Urothelium cell line (cell line): ENCODE measurements at regions not wholly inside any gene's neighbourhood (a gene's known extent, or its start where the extent isn't known, plus 50 kb on each side); places are given as distances from the start of the nearest gene placed in this dataset.

Experiments
- DNase-seq: peaks from one replicate; pipeline ENCODE4 v3.0.0; 2011; ENCODE audit warnings: low spot score, mixed read lengths
- FAIRE-seq: peaks from 2 replicates; lab custom pipeline; 2011; peaks lifted over from hg19 to GRCh38; lab: Jason Lieb, UNC

DNA sequence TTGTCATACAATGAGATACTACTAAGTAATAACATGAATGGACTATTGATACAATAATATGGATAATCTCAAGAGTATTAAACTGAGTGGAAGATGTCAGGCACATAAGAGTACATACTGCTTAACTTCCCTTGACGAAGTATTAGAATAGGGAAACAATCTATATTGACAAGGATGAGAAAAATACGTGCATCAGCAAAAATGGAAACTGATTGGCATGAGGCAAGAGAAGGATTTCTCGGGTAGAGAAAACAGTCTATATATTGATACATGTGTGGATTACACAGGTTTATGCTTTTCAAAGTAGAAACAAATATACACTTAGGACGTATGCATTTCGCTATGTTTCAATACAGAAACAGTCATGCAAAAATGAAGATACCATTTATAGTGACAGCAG lies 57.4 kb downstream of the PRR20E start:
- DNase-seq = no peak
- FAIRE-seq = no peak

- DNase-seq (no peak), FAIRE-seq (no peak)
Observed at GRCh38 chr13:57250472-57250871, 83.5 kb downstream of the PRR20E start.

DNA sequence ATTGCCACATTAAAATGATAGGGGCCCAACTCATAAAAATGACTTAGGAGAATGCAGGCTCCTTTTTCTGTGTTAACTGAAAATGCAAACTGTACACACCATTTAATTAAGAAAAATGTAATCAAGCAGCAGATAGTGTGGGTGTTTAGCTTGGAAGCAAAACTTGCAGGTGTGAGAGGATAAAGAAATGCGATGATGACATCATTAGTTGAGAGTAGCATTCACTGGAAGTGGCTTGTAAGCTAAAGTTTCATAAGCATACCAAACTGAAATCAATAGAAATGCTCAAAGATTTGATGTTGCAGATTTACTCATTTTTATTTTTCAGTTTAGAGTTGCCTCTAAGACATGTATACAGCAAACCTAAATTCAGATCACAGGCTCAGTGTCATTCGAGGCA lies 86.6 kb downstream of the PRR20E start:
- FAIRE-seq = no peak
- DNase-seq = no peak

DNA sequence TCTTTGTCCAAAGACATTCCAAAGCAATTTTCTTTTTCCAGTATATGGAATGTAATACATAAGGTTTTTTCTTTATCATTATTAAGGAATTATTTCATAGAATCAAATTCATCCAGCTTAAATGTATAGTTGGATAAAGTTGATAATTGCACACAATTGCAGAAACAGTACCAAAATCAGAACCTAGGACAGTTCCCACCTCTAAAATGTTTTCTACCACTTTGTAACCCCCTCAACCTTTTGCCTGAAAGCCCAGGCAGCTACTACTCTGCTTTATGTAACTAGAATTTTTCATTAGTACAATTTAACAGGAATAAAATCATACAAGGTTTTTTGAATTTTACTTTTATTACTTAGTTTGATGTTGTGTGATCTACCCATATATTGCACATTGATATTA lies 98.0 kb downstream of the PRR20E start:
- FAIRE-seq = no peak
- no peak for DNase-seq

- DNase-seq (no peak), FAIRE-seq (no peak)
Observed at GRCh38 chr13:57270493-57270892, 103.5 kb downstream of the PRR20E start.

DNA sequence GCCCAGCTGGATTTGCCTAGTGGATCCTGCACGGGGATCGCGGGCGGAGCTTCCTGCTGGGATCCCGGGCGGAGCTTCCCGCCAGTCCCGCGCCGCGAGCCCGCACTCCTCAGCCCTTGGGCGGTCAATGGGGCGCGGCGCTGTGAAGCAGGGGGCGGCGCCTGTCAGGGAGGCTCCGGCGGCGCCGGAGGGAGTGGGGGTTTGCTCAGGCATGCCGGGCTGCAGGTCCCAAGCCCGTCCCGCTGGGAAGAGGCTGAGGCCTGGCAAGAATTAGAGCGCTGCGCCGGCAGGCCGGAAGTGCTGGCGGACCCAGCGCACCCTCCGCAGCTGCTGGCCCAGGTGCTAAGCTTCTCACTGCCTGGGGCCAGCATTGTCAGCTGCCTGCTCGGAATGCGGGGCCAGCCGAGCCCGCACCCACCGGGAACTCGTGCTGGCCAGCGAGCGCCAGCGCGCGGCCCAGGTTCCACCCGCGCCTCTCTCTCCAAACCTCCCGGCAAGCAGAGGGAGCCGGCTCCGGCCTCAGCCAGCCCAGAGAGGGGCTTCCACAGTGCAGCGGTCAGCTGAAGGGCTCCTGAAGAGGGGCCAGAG lies 119.6 kb downstream of the PRR20E start:
- DNase-seq = peak; percentile 59
- no peak for FAIRE-seq

- DNase-seq = no peak
- FAIRE-seq = no peak
Observed at GRCh38 chr13:57302604-57303003, 135.6 kb downstream of the PRR20E start.

- FAIRE-seq (no peak), DNase-seq (no peak)
Observed at GRCh38 chr13:57311009-57311586, 144.1 kb downstream of the PRR20E start.

DNA sequence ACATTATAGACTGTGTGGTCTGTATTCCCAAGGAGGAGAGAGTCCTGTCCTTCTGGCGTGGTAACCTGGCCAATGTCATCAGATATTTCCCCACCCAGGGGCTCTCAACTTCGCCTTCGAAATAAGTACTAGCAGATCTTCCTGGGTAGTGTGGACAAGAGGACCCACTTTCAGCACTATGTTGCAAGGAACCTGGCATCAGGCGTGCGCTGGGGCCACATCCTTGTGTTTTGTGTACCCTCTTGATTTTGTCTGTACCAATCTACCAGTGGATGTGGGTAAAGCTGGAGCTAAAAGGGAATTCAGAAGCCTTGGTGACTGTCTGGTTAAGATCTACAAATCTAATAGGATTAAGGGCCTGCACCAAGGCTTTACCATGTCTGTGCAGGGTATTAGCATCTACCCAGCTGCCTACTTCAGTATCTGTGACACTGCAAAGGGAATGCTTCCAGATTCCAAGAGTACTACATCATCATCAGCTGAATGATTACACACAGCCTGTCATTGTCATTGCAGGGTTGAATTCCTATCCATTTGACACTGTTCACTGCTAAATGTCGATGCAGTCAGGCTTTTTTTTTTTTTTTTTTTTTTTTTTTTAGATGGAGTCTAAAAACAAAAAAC lies 148.0 kb downstream of the PRR20E start:
- FAIRE-seq = no peak
- DNase-seq = peak; percentile 21

- FAIRE-seq (no peak), DNase-seq (no peak)
Observed at GRCh38 chr13:57326532-57326931, 159.5 kb downstream of the PRR20E start.

- FAIRE-seq (no peak), DNase-seq (no peak)
Observed at GRCh38 chr13:57340878-57341277, 173.9 kb downstream of the PRR20E start.

GRCh38 chr13:57345526-57345925 lies 178.5 kb downstream of the PRR20E start:
- no peak for DNase-seq
- no peak for FAIRE-seq

DNA sequence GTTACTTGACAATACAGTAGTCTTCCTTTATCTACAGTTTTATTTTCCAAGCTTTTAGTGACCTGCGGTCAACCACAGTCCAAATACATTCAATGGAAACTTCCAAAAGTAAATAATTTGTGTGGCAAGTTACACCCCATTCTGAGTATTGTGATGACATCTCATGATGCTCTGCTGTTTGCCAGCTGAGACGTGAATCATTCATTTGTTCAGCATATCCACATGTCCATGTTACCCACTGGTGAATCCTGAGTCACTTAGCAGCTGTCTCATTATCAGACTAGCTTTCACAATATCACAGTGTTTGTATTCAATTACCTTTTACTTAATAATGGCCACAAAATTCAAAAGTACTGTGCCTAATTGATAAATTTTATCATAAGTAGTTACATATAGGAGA lies 179.8 kb downstream of the PRR20E start:
- FAIRE-seq = no peak

DNA sequence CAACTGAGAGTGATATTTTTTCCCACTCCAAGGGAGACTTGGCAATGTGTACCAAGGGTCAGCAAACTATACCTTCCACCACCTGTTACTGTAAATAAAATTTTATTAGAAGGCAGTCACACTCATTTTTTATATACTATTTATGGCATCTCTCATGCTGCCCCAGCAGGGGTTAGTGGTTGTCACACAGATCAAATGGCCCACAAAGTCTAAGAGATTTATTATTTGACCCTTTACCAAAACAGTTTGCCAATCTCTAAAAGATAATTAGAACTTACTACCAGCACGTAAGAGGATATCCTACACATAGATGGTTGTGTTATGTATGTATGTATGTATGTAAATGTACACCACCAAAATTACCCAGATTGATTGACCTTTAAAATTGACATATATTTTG lies 185.1 kb downstream of the PRR20E start:
- DNase-seq (no peak), FAIRE-seq (no peak)

More for the DNA sequence above, 179.8 kb downstream of the PRR20E start:
- DNase-seq = no peak

GRCh38 chr13:57353831-57354230 lies 186.8 kb downstream of the PRR20E start:
- DNase-seq = no peak
- no peak for FAIRE-seq

DNA sequence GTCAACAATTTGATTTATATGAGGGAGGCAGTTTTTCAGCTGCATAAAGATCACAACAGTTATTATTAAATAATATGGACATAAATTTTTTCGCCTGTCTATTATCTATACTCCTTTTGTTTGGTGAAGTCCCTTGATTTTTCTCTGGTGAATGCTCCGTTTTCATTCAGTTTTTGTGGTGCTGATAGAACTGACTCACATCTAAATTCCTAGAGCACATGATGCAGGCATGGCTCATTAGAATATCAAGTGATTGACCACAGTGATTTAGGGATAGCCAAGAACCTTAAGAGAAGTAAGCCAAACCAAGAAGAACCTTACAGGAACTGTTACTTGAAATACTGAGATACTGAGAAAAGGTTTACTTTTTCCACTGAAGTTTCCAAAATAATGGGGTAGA lies 208.9 kb downstream of the PRR20E start:
- FAIRE-seq (no peak), DNase-seq (no peak)

DNA sequence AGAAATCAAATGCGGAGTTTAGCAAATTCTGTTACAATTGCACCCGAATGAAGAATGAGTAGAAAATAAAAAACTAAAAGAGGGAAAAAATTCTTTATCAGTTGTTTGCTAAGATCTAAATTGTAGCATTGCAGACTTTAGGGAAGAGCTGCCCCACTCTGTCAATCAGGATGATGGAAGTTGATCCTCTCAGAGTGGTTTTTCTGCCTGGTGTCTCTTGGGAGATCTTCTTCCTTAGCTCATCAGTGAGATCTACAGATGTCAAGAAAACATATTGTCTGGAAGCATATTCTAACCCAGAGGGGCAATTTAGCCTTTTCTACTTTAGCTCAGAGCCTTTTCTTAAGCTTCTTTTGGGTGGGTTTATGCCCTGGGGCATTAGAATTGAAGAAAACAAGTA lies 223.2 kb upstream of the PCDH17 start:
- no peak for FAIRE-seq
- no peak for DNase-seq

DNA sequence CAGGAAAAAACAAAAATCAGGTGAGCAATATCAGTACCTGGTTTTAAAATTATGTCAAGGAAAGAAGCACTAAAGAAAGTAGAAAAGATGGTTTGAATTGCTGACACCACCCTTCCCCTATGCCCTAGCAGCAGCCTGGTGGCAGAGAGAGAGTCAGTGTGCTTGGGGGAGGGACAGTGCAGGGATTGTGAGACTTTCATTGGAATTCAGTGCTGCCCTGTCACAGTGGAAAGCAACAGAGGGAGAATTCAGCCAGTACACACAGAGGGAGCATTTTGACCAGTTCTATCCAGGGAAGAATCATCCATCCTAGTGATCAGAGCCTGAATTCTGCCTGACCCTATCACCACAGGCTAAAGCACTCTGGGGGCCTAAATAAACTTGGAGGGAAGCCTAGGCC lies 222.4 kb upstream of the PCDH17 start:
- FAIRE-seq (no peak), DNase-seq (no peak)

DNA sequence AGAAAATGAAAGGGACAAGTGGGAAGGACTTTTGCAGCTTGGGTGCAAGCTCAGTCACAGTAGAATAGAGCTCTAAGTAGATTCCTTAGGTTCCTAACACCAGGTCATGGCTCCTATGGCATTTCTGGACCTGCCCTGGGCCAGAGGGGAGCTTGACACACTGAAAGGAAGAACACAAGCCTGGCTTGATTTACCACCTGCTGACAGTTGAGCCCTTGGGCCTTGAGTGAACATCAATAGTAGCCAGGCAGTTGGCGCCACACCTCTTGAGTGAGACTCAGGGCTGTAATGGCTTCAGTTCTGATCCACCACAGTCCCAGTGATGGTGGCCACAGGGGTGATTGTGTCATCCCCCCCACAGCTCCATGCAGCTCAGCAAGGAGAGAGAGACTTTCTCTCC lies 221.9 kb upstream of the PCDH17 start:
- DNase-seq (no peak), FAIRE-seq (no peak)

GRCh38 chr13:57418067-57418677 lies 213.4 kb upstream of the PCDH17 start:
- no peak for DNase-seq
- FAIRE-seq = no peak

DNA sequence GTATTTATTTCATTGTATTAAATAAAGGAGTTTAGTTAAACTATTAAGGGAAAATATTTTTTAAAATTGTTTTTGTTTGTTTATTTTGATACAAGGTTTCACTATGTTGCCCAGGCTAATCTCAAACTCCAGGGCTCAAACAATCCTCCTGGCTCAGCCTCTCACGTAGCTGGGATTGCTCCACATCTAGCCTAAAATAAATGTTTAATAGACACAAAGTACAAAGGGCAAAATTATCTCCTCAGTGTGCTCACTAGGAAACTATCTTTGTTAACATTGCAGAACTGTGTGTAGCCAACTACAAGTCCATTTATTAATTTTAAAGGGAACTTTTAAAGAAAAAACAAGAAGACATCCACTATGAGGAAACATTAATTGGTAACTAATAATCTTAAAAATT lies 207.2 kb upstream of the PCDH17 start:
- DNase-seq (no peak), FAIRE-seq (no peak)

DNA sequence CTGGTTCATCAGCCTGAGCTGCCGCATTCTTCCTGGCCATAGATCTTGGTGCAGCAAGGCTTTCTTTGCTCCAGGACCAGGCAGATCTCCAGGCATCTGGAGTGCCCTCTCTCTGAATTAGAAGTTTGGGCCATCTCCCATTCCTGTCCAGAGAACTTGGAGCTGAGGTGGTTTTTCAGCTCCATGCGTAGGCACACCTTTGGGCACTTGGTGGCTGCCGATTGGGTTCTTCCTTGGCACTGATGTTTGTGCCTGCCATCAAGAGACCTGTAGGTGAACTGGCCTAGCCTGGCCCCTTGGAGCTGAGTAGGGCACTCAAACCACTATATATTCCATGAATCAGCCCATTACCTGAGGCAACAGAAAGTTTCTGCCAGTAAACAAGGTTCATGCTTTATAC lies 206.0 kb upstream of the PCDH17 start:
- DNase-seq (no peak), FAIRE-seq (no peak)
